Astrocyte of the hippocampus (primary cell): ENCODE measurements at regions not wholly inside any gene's neighbourhood (a gene's known extent, or its start where the extent isn't known, plus 50 kb on each side); places are given as distances from the start of the nearest gene placed in this dataset.
A peak's percentile ranks its signal among the peaks of the same experiment; 100 is the strongest.
"Not testable (repeated sequence)": the region's sequence is repeated elsewhere in the genome, so short reads cannot be mapped to it uniquely, and the experiment has no call there.

Source experiments
- DNase-seq: peaks from one replicate; pipeline ENCODE4 v3.0.0; 2011; ENCODE audit warnings: low read depth, low spot score

- DNase-seq, result peak; percentile 12
These were observed 273.1 kb downstream of the PCDH20 start for GRCh38 chr13:61142506-61142905.

- DNase-seq, result no peak
These were observed 276.8 kb downstream of the PCDH20 start for GRCh38 chr13:61138857-61139256.

GRCh38 chr13:61136515-61136914 is 279.1 kb downstream of the PCDH20 start:
- no peak for DNase-seq

- no peak for DNase-seq
These were observed 279.6 kb downstream of the PCDH20 start for GRCh38 chr13:61136093-61136492.

- DNase-seq, result no peak
These were observed 280.1 kb downstream of the PCDH20 start for GRCh38 chr13:61135583-61135982.

- DNase-seq, result peak; percentile 69
These were observed 286.6 kb downstream of the PCDH20 start for GRCh38 chr13:61128850-61129645.

- DNase-seq, result no peak
These were observed 291.9 kb downstream of the PCDH20 start for GRCh38 chr13:61123538-61124289.

- no peak for DNase-seq
These were observed 302.4 kb downstream of the PCDH20 start for GRCh38 chr13:61113140-61113658.

GRCh38 chr13:61111529-61111928 is 304.1 kb downstream of the PCDH20 start:
- DNase-seq, result no peak

GRCh38 chr13:61110732-61111131 is 304.9 kb downstream of the PCDH20 start:
- DNase-seq, result no peak

GRCh38 chr13:61109741-61110140 is 305.9 kb downstream of the PCDH20 start:
- DNase-seq, result no peak

- no peak for DNase-seq
These were observed 307.7 kb downstream of the PCDH20 start for GRCh38 chr13:61107989-61108388.

GRCh38 chr13:61095885-61096284 is 319.8 kb downstream of the PCDH20 start:
- no peak for DNase-seq

GRCh38 chr13:61094865-61095264 is 320.8 kb downstream of the PCDH20 start:
- DNase-seq, result no peak

GRCh38 chr13:61089894-61090293 is 325.8 kb downstream of the PCDH20 start:
- DNase-seq, result not testable (repeated sequence)

- DNase-seq, result peak; percentile 17
These were observed 329.6 kb downstream of the PCDH20 start for GRCh38 chr13:61086087-61086486.

- peak; percentile 26 for DNase-seq
These were observed 330.7 kb downstream of the PCDH20 start for GRCh38 chr13:61084988-61085387.

GRCh38 chr13:61078976-61079770 is 336.5 kb downstream of the PCDH20 start:
- DNase-seq, result no peak

GRCh38 chr13:61052175-61052574 is 363.5 kb downstream of the PCDH20 start:
- DNase-seq, result no peak

GRCh38 chr13:61045251-61045650 is 370.4 kb downstream of the PCDH20 start:
- peak; percentile 4 for DNase-seq

- DNase-seq, result peak; percentile 30
These were observed 375.5 kb downstream of the PCDH20 start for GRCh38 chr13:61040181-61040580.

- no peak for DNase-seq
These were observed 376.3 kb downstream of the PCDH20 start for GRCh38 chr13:61039302-61039701.
